ENCODE measurements at regions not wholly inside any gene's neighbourhood (a gene's known extent, or its start where the extent isn't known, plus 50 kb on each side); places are given as distances from the start of the nearest gene placed in this dataset.

DNA sequence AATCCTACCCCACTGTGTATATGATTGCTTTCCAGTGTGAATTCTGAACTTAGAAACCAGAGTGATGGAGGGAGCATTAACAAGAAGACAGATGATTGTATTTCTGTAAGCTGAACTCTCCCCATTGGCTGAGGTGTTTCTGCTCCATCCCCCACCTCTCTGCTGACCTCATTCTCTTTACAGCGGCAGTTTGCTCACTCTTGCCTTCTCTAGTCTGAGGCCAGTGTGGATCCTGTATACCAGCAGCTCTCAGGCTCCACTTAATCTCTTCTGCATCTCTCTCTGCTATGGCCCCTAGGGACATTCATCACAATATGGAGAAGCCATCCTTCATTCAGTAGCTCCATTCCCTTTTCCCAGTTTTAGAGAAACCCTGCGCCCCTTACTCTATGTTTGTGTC lies 358.8 kb downstream of the MAN2A1 start:
- TF ChIP-seq, protein P1, sequence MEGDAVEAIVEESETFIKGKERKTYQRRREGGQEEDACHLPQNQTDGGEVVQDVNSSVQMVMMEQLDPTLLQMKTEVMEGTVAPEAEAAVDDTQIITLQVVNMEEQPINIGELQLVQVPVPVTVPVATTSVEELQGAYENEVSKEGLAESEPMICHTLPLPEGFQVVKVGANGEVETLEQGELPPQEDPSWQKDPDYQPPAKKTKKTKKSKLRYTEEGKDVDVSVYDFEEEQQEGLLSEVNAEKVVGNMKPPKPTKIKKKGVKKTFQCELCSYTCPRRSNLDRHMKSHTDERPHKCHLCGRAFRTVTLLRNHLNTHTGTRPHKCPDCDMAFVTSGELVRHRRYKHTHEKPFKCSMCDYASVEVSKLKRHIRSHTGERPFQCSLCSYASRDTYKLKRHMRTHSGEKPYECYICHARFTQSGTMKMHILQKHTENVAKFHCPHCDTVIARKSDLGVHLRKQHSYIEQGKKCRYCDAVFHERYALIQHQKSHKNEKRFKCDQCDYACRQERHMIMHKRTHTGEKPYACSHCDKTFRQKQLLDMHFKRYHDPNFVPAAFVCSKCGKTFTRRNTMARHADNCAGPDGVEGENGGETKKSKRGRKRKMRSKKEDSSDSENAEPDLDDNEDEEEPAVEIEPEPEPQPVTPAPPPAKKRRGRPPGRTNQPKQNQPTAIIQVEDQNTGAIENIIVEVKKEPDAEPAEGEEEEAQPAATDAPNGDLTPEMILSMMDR (IDR thresholded peaks at IDR 0.05 in 4 of 5, conservative IDR thresholded peaks at IDR 0.05 in 1 of 5) = no peak
- no peak for TF ChIP-seq POLR2A (IDR thresholded peaks at IDR 0.05)
